ENCODE measurements at regions not wholly inside any gene's neighbourhood (a gene's known extent, or its start where the extent isn't known, plus 50 kb on each side); places are given as distances from the start of the nearest gene placed in this dataset.

GRCh38 chr6:106778943-106779342 lies 149.6 kb downstream of the QRSL1 start:
- Histone ChIP-seq H3K4me3 (ENCODE audit: low read depth in 1 of 3, low read length in 3 of 3) (no peak overlapping the region), H3K36me3 (ENCODE audit: control insufficient read depth in 4 of 4, insufficient read depth in 3 of 4, low read depth in 1 of 4, low read length in 3 of 4) (peaks cover 0 to 3% (median under 1%) of the 10 kb centered on the region in 4 donors), H3K27ac (ENCODE audit: low read depth in 1 of 2, low read length in 2 of 2) (no peak overlapping the region), H3K4me1 (ENCODE audit: control insufficient read depth in 4 of 4, insufficient read depth in 4 of 4, low read length in 3 of 4) (peaks cover 3 to 55% (median 33%) of the 10 kb centered on the region in 4 donors), H3K27me3 (ENCODE audit: control insufficient read depth in 4 of 4, insufficient read depth in 4 of 4, low read length in 3 of 4) (no peaks in the 10 kb centered on the region), H3K9ac (ENCODE audit: low read depth in 1 of 2, low read length in 2 of 2) (no peak overlapping the region), H3K9me3 (ENCODE audit: control insufficient read depth in 4 of 4, low read length in 3 of 4) (no peaks in the 10 kb centered on the region)
- WGBS, result 96% methylated on average over 2 of the region's 2 CpGs
- DNase-seq (ENCODE audit: low spot score), result no peak
- TF ChIP-seq CTCF (IDR thresholded peaks at IDR 0.05; ENCODE audit: low read depth, low read length, missing input control), result no peak
- TF ChIP-seq JUND (IDR thresholded peaks at IDR 0.05), result no peak
- no peak for TF ChIP-seq SP1 (IDR thresholded peaks at IDR 0.05)
- no peak for TF ChIP-seq REST (IDR thresholded peaks at IDR 0.05)
- TF ChIP-seq HNF4A (conservative IDR thresholded peaks at IDR 0.05), result no peak
- TF ChIP-seq, protein P1, sequence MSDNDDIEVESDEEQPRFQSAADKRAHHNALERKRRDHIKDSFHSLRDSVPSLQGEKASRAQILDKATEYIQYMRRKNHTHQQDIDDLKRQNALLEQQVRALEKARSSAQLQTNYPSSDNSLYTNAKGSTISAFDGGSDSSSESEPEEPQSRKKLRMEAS (IDR thresholded peaks at IDR 0.05), result no peak
- TF ChIP-seq, protein P2, sequence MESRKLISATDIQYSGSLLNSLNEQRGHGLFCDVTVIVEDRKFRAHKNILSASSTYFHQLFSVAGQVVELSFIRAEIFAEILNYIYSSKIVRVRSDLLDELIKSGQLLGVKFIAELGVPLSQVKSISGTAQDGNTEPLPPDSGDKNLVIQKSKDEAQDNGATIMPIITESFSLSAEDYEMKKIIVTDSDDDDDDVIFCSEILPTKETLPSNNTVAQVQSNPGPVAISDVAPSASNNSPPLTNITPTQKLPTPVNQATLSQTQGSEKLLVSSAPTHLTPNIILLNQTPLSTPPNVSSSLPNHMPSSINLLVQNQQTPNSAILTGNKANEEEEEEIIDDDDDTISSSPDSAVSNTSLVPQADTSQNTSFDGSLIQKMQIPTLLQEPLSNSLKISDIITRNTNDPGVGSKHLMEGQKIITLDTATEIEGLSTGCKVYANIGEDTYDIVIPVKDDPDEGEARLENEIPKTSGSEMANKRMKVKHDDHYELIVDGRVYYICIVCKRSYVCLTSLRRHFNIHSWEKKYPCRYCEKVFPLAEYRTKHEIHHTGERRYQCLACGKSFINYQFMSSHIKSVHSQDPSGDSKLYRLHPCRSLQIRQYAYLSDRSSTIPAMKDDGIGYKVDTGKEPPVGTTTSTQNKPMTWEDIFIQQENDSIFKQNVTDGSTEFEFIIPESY (IDR thresholded peaks at IDR 0.05), result no peak

- no peak overlapping the region for H3K27ac ChIP-seq (ENCODE audit: low read depth in 1 of 2, low read length in 2 of 2)
Observed at GRCh38 chr6:106773996-106774629, 144.7 kb downstream of the QRSL1 start.

More at GRCh38 chr6:106773996-106774629, 144.7 kb downstream of the QRSL1 start:
- Histone ChIP-seq H3K9ac (ENCODE audit: low read depth in 1 of 2, low read length in 2 of 2) (no peak overlapping the region), H3K4me3 (ENCODE audit: low read depth in 1 of 3, low read length in 3 of 3) (no peak overlapping the region), H3K9me3 (ENCODE audit: control insufficient read depth in 4 of 4, low read length in 3 of 4) (peaks cover 0 to 4% (median 0%) of the 10 kb centered on the region in 4 donors), H3K4me1 (ENCODE audit: control insufficient read depth in 4 of 4, insufficient read depth in 4 of 4, low read length in 3 of 4) (peaks cover 3 to 35% (median 23%) of the 10 kb centered on the region in 4 donors), H3K27me3 (ENCODE audit: control insufficient read depth in 4 of 4, insufficient read depth in 4 of 4, low read length in 3 of 4) (no peaks in the 10 kb centered on the region), H3K36me3 (ENCODE audit: control insufficient read depth in 4 of 4, insufficient read depth in 3 of 4, low read depth in 1 of 4, low read length in 3 of 4) (peaks cover 0 to 21% (median 17%) of the 10 kb centered on the region in 4 donors)
- WGBS, result 71% methylated on average over 8 of the region's 8 CpGs
- TF ChIP-seq RAD21 (IDR thresholded peaks at IDR 0.05) (no peak), REST (IDR thresholded peaks at IDR 0.05) (no peak), FOXA1 (IDR thresholded peaks at IDR 0.05) (no peak)
- no peak for DNase-seq (ENCODE audit: low spot score)
